Cardiac septum (tissue), 1 donor: ENCODE measurements at regions not wholly inside any gene's neighbourhood (a gene's known extent, or its start where the extent isn't known, plus 50 kb on each side); places are given as distances from the start of the nearest gene placed in this dataset.
"Not testable (repeated sequence)": the region's sequence is repeated elsewhere in the genome, so short reads cannot be mapped to it uniquely, and the experiment has no call there.

ENCODE experiments used
- DNase-seq: peaks from one replicate; pipeline ENCODE4 v3.0.0-alpha.2; 2020; ENCODE audit warnings: low spot score
- intact Hi-C: fragments of 100-400 bp; cut with DNase I; formaldehyde crosslinking; loops from one replicate; pipeline ENCODE4 v1.14.0; 2022
- donor health status: DM: no; HTN: no; CAD: no.

DNA sequence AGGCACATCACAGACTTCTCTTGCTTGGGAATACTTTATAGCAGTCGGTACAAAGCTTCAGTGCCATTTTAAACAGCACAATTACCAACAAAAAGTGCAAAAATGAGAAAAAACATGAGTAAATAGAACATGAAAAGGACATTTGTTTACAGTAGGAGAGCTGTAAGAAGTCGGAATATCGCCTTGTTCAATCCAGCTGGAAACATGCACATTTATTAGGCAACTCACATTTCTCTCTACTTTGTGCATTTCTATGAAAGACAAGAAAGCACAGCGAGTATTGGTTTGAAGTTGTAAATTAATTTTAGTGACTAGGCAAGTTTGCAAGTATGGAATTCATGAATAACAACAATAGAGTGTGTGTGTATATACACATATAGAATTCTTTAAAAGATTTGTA, 484.7 kb downstream of the DACH1 start:
- DNase-seq, result no peak
- intact Hi-C loops, result no loop called here

DNA sequence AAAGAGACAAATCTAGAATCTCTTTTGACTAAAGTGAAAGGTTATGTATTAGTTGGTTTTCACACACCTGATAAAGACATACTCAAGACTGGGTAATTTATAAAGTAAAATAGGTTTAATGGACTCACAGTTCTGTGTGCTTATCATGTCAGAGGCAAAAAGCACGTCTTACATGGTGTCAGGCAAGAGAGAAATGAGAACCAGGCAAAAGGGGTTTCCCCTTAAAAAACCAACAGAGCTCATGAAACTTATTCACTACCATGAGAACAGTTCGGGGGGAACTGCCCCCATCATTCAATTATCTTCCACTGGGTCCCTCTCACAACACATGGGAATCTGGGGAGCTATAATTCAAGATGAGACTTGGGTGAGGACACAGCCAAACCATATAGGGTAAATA, 486.8 kb downstream of the DACH1 start:
- intact Hi-C loops, result no loop called here
- no peak for DNase-seq

GRCh38 chr13:71378961-71379905, 487.8 kb downstream of the DACH1 start:
- intact Hi-C loops, result no loop called here
- no peak for DNase-seq

- DNase-seq, result no peak
- intact Hi-C loops, result no loop called here
Observed at GRCh38 chr13:71374471-71375049, 492.4 kb downstream of the DACH1 start.

DNA sequence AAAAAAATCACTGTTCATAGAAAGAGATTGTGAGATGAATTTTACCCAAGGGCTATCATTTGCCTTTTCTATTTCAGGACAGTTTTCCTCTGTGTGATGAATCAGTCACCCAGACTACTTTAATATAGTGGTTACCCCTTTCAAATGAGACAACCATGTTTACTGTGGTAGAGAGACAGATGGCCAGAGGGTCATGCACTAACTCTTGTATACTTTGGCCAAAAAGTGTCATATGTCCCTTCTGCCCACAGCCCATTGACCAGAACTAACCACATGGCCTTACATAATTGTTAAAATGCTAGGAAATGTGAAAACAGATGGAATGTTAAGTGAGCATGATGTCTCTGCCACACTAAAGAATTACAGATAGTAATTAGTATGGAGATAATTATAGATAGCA, 498.7 kb downstream of the DACH1 start:
- DNase-seq, result no peak
- intact Hi-C loops, result no loop called here

GRCh38 chr13:71360041-71360440, 507.0 kb downstream of the DACH1 start:
- no peak for DNase-seq
- intact Hi-C loops, result no loop called here

- intact Hi-C loops, result no loop called here
- no peak for DNase-seq
Observed at GRCh38 chr13:71359641-71360040, 507.4 kb downstream of the DACH1 start.

- DNase-seq, result no peak
- intact Hi-C loops, result no loop called here
Observed at GRCh38 chr13:71358218-71358617, 508.8 kb downstream of the DACH1 start.

GRCh38 chr13:71355010-71355409, 512.0 kb downstream of the DACH1 start:
- intact Hi-C loops, result no loop called here
- no peak for DNase-seq

- intact Hi-C loops, result no loop called here
- no peak for DNase-seq
Observed at GRCh38 chr13:71350886-71351285, 516.1 kb downstream of the DACH1 start.

DNA sequence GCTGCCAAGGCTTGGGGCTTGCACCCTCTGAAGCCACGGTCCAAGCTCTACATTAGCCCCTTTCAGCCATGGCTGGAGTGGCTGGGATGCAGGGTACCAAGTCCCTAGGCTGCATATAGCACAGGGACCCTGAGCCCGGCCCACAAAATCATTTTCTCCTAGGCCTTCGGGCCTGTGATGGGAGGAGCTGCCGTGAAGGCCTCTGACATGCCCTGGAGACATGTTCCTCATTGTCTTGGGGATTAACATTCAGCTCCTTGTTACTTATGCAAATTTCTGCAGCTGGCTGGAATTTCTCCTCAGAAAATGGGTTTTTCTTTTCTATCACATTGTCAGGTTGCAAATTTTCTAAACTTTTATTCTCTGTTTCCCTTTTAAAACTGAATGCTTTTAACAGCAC, 521.1 kb downstream of the DACH1 start:
- DNase-seq, result not testable (repeated sequence)

GRCh38 chr13:71339736-71340135, 527.3 kb downstream of the DACH1 start:
- DNase-seq, result no peak
- intact Hi-C loops, result no loop called here

More for the DNA sequence above, 521.1 kb downstream of the DACH1 start:
- intact Hi-C loops, result not testable (repeated sequence)

DNA sequence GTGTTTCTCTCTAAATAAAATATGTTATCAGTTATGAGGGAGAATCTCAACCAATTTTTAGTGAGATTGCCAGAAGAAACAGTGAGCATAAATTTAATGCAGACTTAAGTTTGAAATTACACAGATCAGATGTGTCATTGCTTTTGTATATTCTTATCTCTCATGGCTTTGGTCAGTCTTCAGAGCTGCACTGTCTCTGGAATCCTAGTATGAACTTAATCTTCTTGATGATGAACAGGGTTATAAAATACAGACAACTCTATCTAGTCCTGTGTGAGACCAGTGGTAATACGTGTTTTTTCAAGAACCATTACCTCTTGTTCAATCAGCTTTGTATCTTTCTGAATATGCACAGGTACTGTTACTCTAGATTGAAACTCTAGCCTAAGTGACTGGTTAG, 528.0 kb downstream of the DACH1 start:
- DNase-seq, result no peak
- intact Hi-C loops, result no loop called here

DNA sequence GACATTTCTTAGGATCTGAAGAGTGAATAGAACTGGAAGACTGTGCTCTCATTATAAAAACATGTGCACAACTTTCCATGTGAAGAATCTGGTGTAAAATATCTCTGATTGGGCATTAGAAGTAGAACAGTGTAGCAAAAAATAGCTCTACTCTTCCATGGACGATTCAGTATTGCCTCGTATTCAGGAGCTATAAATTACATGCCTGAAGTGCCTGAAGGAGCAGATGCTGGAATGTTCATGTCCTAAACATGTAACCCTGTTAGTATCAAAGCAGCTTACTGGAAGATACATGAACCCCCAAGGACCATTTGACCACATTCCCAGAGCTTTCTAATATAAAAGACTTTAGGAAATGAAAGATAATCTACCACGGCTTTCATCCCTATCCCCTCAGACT, 528.9 kb downstream of the DACH1 start:
- intact Hi-C loops, result no loop called here
- DNase-seq, result no peak

DNA sequence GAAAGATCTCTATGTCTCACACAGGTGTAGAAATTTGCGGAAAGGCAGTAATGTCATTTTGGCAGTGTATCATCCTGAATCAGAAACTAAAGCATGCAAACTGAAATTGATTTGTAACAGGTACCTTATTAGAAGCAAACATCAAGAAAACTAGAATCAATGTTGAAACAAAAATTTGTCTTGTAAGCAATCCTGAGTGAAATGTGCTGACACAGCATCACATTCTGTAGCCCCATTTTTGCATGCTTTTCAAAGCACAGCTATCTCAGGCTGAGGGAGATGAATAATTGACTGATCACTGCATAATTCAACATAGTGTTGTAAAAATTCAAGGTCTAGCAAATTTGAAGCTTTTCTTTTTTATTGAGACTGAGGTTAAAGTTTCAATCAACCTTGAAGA, 539.7 kb downstream of the DACH1 start:
- DNase-seq, result no peak
- intact Hi-C loops, result no loop called here

DNA sequence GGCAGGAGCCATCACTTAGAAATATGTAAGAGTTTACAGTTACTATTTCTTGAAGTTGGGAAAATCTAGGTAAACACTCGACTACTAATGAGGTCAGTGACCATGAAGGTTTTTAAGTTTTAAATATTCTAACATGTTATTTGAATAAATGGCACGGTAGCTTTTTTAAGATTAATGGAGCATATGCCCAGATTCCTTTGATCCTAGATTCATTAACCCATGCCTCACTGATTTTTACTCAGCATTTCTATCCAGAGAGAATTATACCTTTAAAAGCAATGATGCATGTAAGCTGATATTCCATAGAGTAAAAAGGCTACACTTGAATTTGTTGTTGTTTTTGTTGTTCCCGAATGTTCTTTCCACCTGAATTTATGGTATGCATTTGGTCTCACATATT, 541.4 kb downstream of the DACH1 start:
- DNase-seq, result no peak
- intact Hi-C loops, result no loop called here

DNA sequence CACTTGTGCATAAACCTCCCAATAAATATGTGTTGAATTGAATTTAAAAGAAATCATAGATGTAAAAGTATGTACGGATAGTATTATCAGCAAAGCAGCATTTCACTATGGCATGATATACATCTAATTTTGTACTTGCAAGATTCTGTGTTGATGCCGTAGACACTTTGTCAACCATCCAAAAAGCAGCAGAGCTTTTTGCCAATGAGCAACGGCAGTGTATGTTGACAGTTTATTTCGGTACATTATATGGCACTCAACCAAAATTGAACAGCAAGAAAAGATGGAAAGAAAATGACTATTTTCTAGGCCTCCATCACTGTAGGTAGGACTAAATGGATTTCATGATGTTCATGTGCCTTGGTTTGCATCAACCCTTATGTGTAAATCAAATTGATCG, 543.7 kb downstream of the DACH1 start:
- DNase-seq, result no peak
- intact Hi-C loops, result no loop called here

GRCh38 chr13:71320452-71320851, 546.6 kb downstream of the DACH1 start:
- DNase-seq, result no peak
- intact Hi-C loops, result no loop called here

DNA sequence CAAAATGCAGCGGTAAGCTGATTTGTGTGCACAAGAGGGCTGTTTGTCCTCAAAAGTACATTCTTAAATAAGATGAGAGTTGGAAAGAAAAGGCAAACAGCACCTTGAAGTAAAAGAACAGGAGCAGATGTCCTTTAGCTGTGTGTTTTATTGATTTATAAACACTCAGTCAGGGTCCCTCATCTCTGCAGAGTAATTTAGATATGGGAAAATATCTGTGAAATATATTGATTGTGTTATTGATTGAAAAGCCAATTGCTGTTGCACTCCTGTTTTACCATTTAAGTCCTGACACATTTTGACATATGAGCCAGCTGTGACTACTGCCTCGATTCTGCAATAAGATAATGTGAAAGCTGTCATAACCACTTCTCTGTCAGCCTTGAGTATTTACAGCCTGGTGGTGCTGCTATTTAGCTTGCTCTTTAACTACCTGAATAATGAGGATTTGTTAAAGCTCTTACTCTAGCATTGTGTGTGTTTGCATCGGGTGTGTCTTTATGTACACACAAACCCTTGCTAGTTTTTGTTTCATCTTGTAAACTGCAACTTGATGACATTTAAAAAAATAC, 550.1 kb downstream of the DACH1 start:
- intact Hi-C loops, result no loop called here
- no peak for DNase-seq

DNA sequence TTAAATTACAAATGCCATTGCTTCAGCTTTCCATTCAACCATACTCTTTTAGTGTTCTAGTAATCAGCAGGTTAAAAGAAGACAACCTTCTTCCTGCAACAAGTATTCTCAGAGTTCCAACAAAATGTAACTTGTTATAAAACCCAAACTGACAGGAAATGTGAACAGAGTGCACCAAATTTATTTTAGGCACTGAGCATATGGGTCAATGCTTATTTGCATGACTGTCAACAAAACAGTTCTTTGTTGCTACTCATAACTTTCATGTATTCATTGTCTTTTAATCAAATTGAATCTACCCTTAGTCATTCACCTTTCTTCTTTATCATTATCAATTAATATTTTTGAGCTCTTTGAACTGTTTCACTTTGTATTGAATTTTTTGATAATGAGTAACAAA, 554.1 kb downstream of the DACH1 start:
- DNase-seq, result no peak
- intact Hi-C loops, result no loop called here

- intact Hi-C loops, result no loop called here
- DNase-seq, result no peak
Observed at GRCh38 chr13:71309905-71310304, 557.1 kb downstream of the DACH1 start.
